ENCODE measurements at regions not wholly inside any gene's neighbourhood (a gene's known extent, or its start where the extent isn't known, plus 50 kb on each side); places are given as distances from the start of the nearest gene placed in this dataset.

DNA sequence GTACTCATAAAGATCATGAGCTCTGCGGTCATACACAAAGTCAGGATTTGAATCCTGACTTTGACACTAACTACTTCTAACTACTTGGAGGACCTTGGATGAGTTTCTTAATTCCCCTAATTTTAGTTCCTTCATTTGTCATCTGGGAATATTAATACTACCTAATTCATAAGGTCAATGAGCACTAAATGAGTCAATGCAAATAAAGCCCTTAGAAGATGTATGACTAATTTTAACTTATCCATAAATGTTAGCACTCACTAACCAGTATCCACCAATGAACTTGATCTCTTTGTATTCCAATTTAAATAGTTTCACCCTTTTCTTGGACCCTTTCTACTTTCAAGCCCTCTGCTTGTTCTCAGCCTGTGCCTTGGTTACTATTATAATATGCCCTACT, 1106.4 kb downstream of the CDH18 start:
- Histone ChIP-seq H3K4me3 (no peak overlapping the region), H3K4me2 (ENCODE audit: insufficient read depth, low read length) (no peak overlapping the region), H4K20me1 (replicated peaks; ENCODE audit: control insufficient read depth, insufficient read depth, low read length) (no peaks in the 10 kb centered on the region), H3K4me1 (replicated peaks in 1 of 2; ENCODE audit: control insufficient read depth in 2 of 2, insufficient read depth in 2 of 2, low read length in 2 of 2) (no peaks in the 10 kb centered on the region), H3K27ac (ENCODE audit: extremely low read depth, low read depth, low read length) (no peak overlapping the region), H3K79me2 (ENCODE audit: control insufficient read depth, insufficient read depth, low read length) (no peaks in the 10 kb centered on the region), H3K9me1 (ENCODE audit: control insufficient read depth, insufficient read depth, low read length) (no peaks in the 10 kb centered on the region), H2AFZ (ENCODE audit: low read depth, low read length) (no peak overlapping the region), H3K27me3 (ENCODE audit: control insufficient read depth in 2 of 2, insufficient read depth in 2 of 2, low read length in 2 of 2) (no peaks in the 10 kb centered on the region), H3K36me3 (ENCODE audit: control insufficient read depth, insufficient read depth, low read length) (no peaks in the 10 kb centered on the region), H3K9me3 (replicated peaks; ENCODE audit: control insufficient read depth, insufficient read depth, low read depth, low read length) (peaks cover 3% of the 10 kb centered on the region; the same call in 1 of the 2 replicates), H3K9ac (ENCODE audit: insufficient read depth in 1 of 2, low read depth in 2 of 2, low read length in 2 of 2) (no peak overlapping the region)
- ChIA-PET CTCF (ENCODE audit: low intra/inter-chr PET ratio) (no interaction called here), POLR2A (no interaction called here)
- 63% methylated on average over 1 of the region's 1 CpG for WGBS (ENCODE audit: insufficient coverage, low coverage, missing lambda C conversion rate)
- TF ChIP-seq ZBTB17 (CRISPR knock-in tag; IDR thresholded peaks at IDR 0.05), result no peak
- TF ChIP-seq ARID2 (IDR thresholded peaks at IDR 0.05), result no peak
- no peak for TF ChIP-seq ZSCAN32 (CRISPR knock-in tag; IDR thresholded peaks at IDR 0.05)
- TF ChIP-seq, protein P1, sequence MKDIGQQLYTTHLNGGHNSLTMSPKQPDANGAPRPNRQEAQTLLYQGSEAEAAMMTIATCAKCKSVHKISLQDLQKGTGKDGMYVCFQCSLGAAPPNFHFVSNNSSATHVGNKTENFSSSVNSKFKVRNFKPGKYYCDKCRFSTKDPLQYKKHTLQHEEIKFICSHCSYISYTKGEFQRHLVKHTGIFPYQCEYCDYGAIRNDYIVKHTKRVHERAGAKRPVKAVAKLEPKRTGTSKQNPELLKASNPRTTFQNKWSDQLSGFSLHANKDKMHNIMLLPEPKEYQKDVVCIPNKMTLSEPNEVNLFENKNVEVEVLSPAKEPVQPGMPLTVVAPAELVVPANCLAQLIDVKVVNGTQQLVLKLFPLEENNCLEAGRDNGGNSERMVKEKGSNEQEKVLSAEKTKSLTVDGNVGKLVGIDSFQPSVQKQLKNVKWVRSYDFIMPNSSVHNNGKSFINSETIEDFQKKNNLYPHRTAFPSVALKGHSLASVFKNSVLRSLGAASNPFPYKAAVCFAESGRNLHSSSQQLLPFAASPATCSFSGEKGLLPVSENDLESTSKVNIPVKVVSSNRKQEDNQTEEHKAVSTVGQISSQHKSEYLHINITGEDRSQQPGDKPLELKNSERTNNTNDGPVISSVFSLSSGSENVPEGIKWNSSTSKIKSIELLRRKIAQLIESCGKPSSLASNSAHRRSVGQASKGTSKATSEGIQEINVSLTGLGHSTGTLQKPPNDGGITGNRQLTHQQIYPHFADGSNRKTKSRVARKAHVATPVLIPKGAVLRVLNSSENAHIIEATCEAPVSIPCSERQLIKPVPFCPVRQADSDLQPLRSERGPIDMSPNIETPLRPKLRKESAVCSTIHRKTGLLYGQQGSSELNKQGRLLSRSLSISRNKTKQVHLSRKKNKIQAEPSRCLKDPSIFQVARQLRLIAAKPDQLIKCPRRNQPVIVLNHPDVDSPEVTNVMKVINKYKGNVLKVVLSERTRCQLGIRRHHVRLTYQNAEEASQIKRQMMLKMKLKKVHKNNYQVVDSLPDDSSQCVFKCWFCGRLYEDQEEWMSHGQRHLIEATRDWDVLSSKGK (CRISPR knock-in tag; IDR thresholded peaks at IDR 0.05), result no peak
- no peak for TF ChIP-seq CBX2 (IDR thresholded peaks at IDR 0.05; ENCODE audit: insufficient read depth, low read length, poor library complexity, severe bottlenecking)
- TF ChIP-seq, protein P2, sequence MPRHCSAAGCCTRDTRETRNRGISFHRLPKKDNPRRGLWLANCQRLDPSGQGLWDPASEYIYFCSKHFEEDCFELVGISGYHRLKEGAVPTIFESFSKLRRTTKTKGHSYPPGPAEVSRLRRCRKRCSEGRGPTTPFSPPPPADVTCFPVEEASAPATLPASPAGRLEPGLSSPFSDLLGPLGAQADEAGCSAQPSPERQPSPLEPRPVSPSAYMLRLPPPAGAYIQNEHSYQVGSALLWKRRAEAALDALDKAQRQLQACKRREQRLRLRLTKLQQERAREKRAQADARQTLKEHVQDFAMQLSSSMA (CRISPR knock-in tag; IDR thresholded peaks at IDR 0.05), result no peak
- TF ChIP-seq SUPT5H (IDR thresholded peaks at IDR 0.05), result no peak
- no peak for TF ChIP-seq RUNX1 (IDR thresholded peaks at IDR 0.05; ENCODE audit: low read depth)
- TF ChIP-seq, protein P3, sequence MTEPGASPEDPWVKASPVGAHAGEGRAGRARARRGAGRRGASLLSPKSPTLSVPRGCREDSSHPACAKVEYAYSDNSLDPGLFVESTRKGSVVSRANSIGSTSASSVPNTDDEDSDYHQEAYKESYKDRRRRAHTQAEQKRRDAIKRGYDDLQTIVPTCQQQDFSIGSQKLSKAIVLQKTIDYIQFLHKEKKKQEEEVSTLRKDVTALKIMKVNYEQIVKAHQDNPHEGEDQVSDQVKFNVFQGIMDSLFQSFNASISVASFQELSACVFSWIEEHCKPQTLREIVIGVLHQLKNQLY (CRISPR knock-in tag; conservative IDR thresholded peaks at IDR 0.05), result no peak
- no peak for TF ChIP-seq NR2F6 (CRISPR knock-in tag; IDR thresholded peaks at IDR 0.05)
- TF ChIP-seq, protein P4, sequence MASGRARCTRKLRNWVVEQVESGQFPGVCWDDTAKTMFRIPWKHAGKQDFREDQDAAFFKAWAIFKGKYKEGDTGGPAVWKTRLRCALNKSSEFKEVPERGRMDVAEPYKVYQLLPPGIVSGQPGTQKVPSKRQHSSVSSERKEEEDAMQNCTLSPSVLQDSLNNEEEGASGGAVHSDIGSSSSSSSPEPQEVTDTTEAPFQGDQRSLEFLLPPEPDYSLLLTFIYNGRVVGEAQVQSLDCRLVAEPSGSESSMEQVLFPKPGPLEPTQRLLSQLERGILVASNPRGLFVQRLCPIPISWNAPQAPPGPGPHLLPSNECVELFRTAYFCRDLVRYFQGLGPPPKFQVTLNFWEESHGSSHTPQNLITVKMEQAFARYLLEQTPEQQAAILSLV (tag; IDR thresholded peaks at IDR 0.05), result no peak
- TF ChIP-seq ZNF143 (CRISPR knock-in tag; IDR thresholded peaks at IDR 0.05), result no peak
- TF ChIP-seq SRSF3 (IDR thresholded peaks at IDR 0.05; ENCODE audit: insufficient read depth, low read length), result no peak
- no peak for TF ChIP-seq DDX20 (tag; IDR thresholded peaks at IDR 0.05; ENCODE audit: low read depth)
- no peak for TF ChIP-seq CAMTA2 (CRISPR knock-in tag; conservative IDR thresholded peaks at IDR 0.05)
- BruUV-seq (replicated peaks), result no TSS peak
- intact Hi-C loops (cut with micrococcal nuclease) (no loop called here), in situ Hi-C loops (cut with MboI) (no loop called here)
- no peak for DNase-seq (ENCODE audit: extremely low read depth in 1 of 4, low spot score in 3 of 4)
- no peak for ATAC-seq
- FAIRE-seq, result no peak
